CD4-positive, alpha-beta memory T cell (primary cell): ENCODE measurements at regions not wholly inside any gene's neighbourhood (a gene's known extent, or its start where the extent isn't known, plus 50 kb on each side); places are given as distances from the start of the nearest gene placed in this dataset.

Source experiments
- CTCF ChIA-PET: fragments of 350-600 bp; sonication (Branson Sonifier 250); formaldehyde crosslinking; loops from one replicate; lab custom pipeline; 2021; ENCODE audit warnings: inconsistent platforms; ENCODE audit not compliant: partially characterized antibody; lab: Charles Lee
- POLR2A ChIA-PET: fragments of 350-600 bp; sonication (Branson Sonifier 250); formaldehyde crosslinking; loops from one replicate; lab custom pipeline; 2021; ENCODE audit not compliant: partially characterized antibody; lab: Charles Lee
- DNase-seq, 5 donors: peaks; one replicate each; pipeline versions ENCODE4 v3.0.0 to v3.0.0-alpha.2; 2020 to 2022; ENCODE audit warnings: mixed read lengths in 1 of 5
- H3K27ac ChIP-seq: one replicate; pipeline ENCODE4 v1.7.0; 2013; ENCODE audit warnings: low read depth, low read length
- H3K27me3 ChIP-seq: 2 replicates; pipeline ENCODE4 v1.7.0; 2013; ENCODE audit warnings: mild to moderate bottlenecking, low read length, moderate library complexity; ENCODE audit not compliant: insufficient read depth
- H3K36me3 ChIP-seq: 2 replicates; pipeline ENCODE4 v1.7.0; 2013; ENCODE audit warnings: mild to moderate bottlenecking, low read length, moderate library complexity; ENCODE audit not compliant: insufficient read depth
- H3K4me1 ChIP-seq: 2 replicates; pipeline ENCODE4 v1.7.0; 2013; ENCODE audit warnings: mild to moderate bottlenecking, low read length, moderate library complexity; ENCODE audit not compliant: insufficient read depth
- H3K4me3 ChIP-seq, 2 donors: one replicate each; pipeline ENCODE4 v1.7.0; 2013; ENCODE audit warnings: low read length in 2 of 2, mild to moderate bottlenecking in 1 of 2
- H3K9me3 ChIP-seq, 2 donors: one replicate each; pipeline ENCODE4 v1.7.0; 2013; ENCODE audit warnings: low read length in 2 of 2, control low read depth in 1 of 2; ENCODE audit not compliant: control insufficient read depth in 1 of 2
- H3K27ac Mint-ChIP-seq, 7 donors: one replicate each; pipeline ENCODE4 v1.8.0; 2020 to 2021; ENCODE audit warnings: mixed read lengths in 7 of 7, mild to moderate bottlenecking in 6 of 7, inconsistent platforms in 3 of 7, moderate library complexity in 3 of 7
- H3K27me3 Mint-ChIP-seq, 2 donors: one replicate each; pipeline ENCODE4 v1.8.0; 2020 to 2021; ENCODE audit warnings: mixed read lengths in 2 of 2
- H3K36me3 Mint-ChIP-seq, 2 donors: one replicate each; pipeline ENCODE4 v1.8.0; 2020 to 2021; ENCODE audit warnings: mixed read lengths in 2 of 2, inconsistent platforms in 1 of 2, mild to moderate bottlenecking in 1 of 2
- H3K4me1 Mint-ChIP-seq, 4 donors: one replicate each; pipeline ENCODE4 v1.8.0; 2020 to 2021; ENCODE audit warnings: mixed read lengths in 4 of 4, mild to moderate bottlenecking in 1 of 4
- H3K4me3 Mint-ChIP-seq, 8 donors: one replicate each; pipeline ENCODE4 v1.8.0; 2020 to 2021; ENCODE audit warnings: mixed read lengths in 8 of 8, mild to moderate bottlenecking in 7 of 8, moderate library complexity in 6 of 8, inconsistent platforms in 3 of 8
- H3K9me3 Mint-ChIP-seq, 8 donors: one replicate each; pipeline ENCODE4 v1.8.0; 2020 to 2021; ENCODE audit warnings: mixed read lengths in 8 of 8, mild to moderate bottlenecking in 5 of 8, inconsistent platforms in 3 of 8, moderate library complexity in 1 of 8
- intact Hi-C: fragments of 100-400 bp; cut with micrococcal nuclease; formaldehyde crosslinking; loops from one replicate; pipeline ENCODE4 v1.15.1; 2023

- Histone ChIP-seq H3K36me3 (no peaks in the 10 kb centered on the region), H3K4me1 (no peaks in the 10 kb centered on the region), H3K9me3 (no peaks in the 10 kb centered on the region), H3K4me3 (no peak overlapping the region), H3K27me3 (no peaks in the 10 kb centered on the region), H3K27ac (no peak overlapping the region)
- intact Hi-C loops = no loop called here
- no peak for DNase-seq
- ChIA-PET CTCF (no interaction called here), POLR2A (no interaction called here)
- Mint-ChIP-seq H3K4me3 (no peak overlapping the region), H3K9me3 (no peaks in the 10 kb centered on the region), H3K27me3 (no peaks in the 10 kb centered on the region), H3K4me1 (peaks cover 4 to 6% (median 5%) of the 10 kb centered on the region in 4 donors), H3K27ac (peak overlapping the region in 2 of 7 donors; percentile 27 to 68), H3K36me3 (no peaks in the 10 kb centered on the region)
These were observed 74.5 kb upstream of the PMFBP1 start for GRCh38 chr16:72246423-72246822.

- no peak overlapping the region for H3K4me3 Mint-ChIP-seq
- H3K27ac Mint-ChIP-seq = no peak overlapping the region
- CTCF ChIA-PET = no interaction called here
- Histone ChIP-seq H3K27me3 (no peaks in the 10 kb centered on the region), H3K36me3 (no peaks in the 10 kb centered on the region), H3K4me1 (no peaks in the 10 kb centered on the region), H3K4me3 (no peak overlapping the region), H3K27ac (no peak overlapping the region), H3K9me3 (no peaks in the 10 kb centered on the region)
- DNase-seq = no peak
- H3K27me3 Mint-ChIP-seq = peaks cover 0 to 4% of the 10 kb centered on the region in 2 donors
- H3K9me3 Mint-ChIP-seq = no peaks in the 10 kb centered on the region
- H3K36me3 Mint-ChIP-seq = no peaks in the 10 kb centered on the region
- H3K4me1 Mint-ChIP-seq = peaks cover 4 to 6% (median 5%) of the 10 kb centered on the region in 4 donors
- POLR2A ChIA-PET = no interaction called here
- intact Hi-C loops = no loop called here
These were observed 72.9 kb upstream of the PMFBP1 start for GRCh38 chr16:72244853-72245252.

- POLR2A ChIA-PET = no interaction called here
- H3K4me1 ChIP-seq = no peaks in the 10 kb centered on the region
- Mint-ChIP-seq H3K4me3 (no peak overlapping the region), H3K36me3 (no peaks in the 10 kb centered on the region), H3K27me3 (peaks cover 4% of the 10 kb centered on the region in 2 donors), H3K4me1 (peaks cover 4 to 6% (median 5%) of the 10 kb centered on the region in 4 donors), H3K9me3 (no peaks in the 10 kb centered on the region), H3K27ac (no peak overlapping the region)
- H3K27ac ChIP-seq = no peak overlapping the region
- CTCF ChIA-PET = no interaction called here
- no peak overlapping the region for H3K4me3 ChIP-seq
- H3K9me3 ChIP-seq = no peaks in the 10 kb centered on the region
- intact Hi-C loops = no loop called here
- H3K27me3 ChIP-seq = no peaks in the 10 kb centered on the region
- DNase-seq = no peak
- no peaks in the 10 kb centered on the region for H3K36me3 ChIP-seq
These were observed 71.7 kb upstream of the PMFBP1 start for GRCh38 chr16:72243621-72244020.

GRCh38 chr16:72242757-72243156, 70.8 kb upstream of the PMFBP1 start:
- no peak for DNase-seq
- no peaks in the 10 kb centered on the region for H3K36me3 ChIP-seq
- H3K27me3 ChIP-seq = no peaks in the 10 kb centered on the region
- peaks cover 4 to 6% (median 5%) of the 10 kb centered on the region in 4 donors for H3K4me1 Mint-ChIP-seq
- ChIA-PET POLR2A (no interaction called here), CTCF (no interaction called here)
- H3K27ac Mint-ChIP-seq = no peak overlapping the region
- no peak overlapping the region for H3K4me3 ChIP-seq
- intact Hi-C loops = no loop called here
- H3K9me3 Mint-ChIP-seq = peaks cover 0 to 2% (median 0%) of the 10 kb centered on the region in 8 donors
- H3K27ac ChIP-seq = no peak overlapping the region
- H3K27me3 Mint-ChIP-seq = peaks cover 5 to 6% of the 10 kb centered on the region in 2 donors
- no peak overlapping the region for H3K4me3 Mint-ChIP-seq
- H3K9me3 ChIP-seq = no peaks in the 10 kb centered on the region
- no peaks in the 10 kb centered on the region for H3K36me3 Mint-ChIP-seq
- H3K4me1 ChIP-seq = no peaks in the 10 kb centered on the region

- peaks cover 8% of the 10 kb centered on the region in 2 donors for H3K27me3 Mint-ChIP-seq
- H3K4me3 Mint-ChIP-seq = no peak overlapping the region
- Histone ChIP-seq H3K4me1 (no peaks in the 10 kb centered on the region), H3K27ac (no peak overlapping the region), H3K9me3 (no peaks in the 10 kb centered on the region), H3K27me3 (no peaks in the 10 kb centered on the region), H3K4me3 (no peak overlapping the region), H3K36me3 (no peaks in the 10 kb centered on the region)
- H3K36me3 Mint-ChIP-seq = no peaks in the 10 kb centered on the region
- intact Hi-C loops = no loop called here
- no peak for DNase-seq
- ChIA-PET POLR2A (no interaction called here), CTCF (no interaction called here)
- H3K4me1 Mint-ChIP-seq = peaks cover 4 to 6% (median 5%) of the 10 kb centered on the region in 4 donors
- H3K9me3 Mint-ChIP-seq = peaks cover 0 to 3% (median 0%) of the 10 kb centered on the region in 8 donors
- no peak overlapping the region for H3K27ac Mint-ChIP-seq
These were observed 70.0 kb upstream of the PMFBP1 start for GRCh38 chr16:72241930-72242329.

- H3K4me1 Mint-ChIP-seq = no peaks in the 10 kb centered on the region
- H3K27ac ChIP-seq = no peak overlapping the region
- H3K27ac Mint-ChIP-seq = no peak overlapping the region
- H3K4me1 ChIP-seq = no peaks in the 10 kb centered on the region
- POLR2A ChIA-PET = no interaction called here
- no peaks in the 10 kb centered on the region for H3K36me3 ChIP-seq
- H3K36me3 Mint-ChIP-seq = no peaks in the 10 kb centered on the region
- intact Hi-C loops = no loop called here
- no peak for DNase-seq
- no peaks in the 10 kb centered on the region for H3K27me3 ChIP-seq
- peaks cover 0 to 3% (median 0%) of the 10 kb centered on the region in 8 donors for H3K9me3 Mint-ChIP-seq
- no peaks in the 10 kb centered on the region for H3K9me3 ChIP-seq
- peaks cover 8% of the 10 kb centered on the region in 2 donors for H3K27me3 Mint-ChIP-seq
- CTCF ChIA-PET = no interaction called here
- H3K4me3 Mint-ChIP-seq = no peak overlapping the region
- H3K4me3 ChIP-seq = no peak overlapping the region
These were observed 69.1 kb upstream of the PMFBP1 start for GRCh38 chr16:72241008-72241407.

- Histone ChIP-seq H3K36me3 (no peaks in the 10 kb centered on the region), H3K4me3 (no peak overlapping the region), H3K27me3 (no peaks in the 10 kb centered on the region), H3K4me1 (no peaks in the 10 kb centered on the region), H3K9me3 (no peaks in the 10 kb centered on the region), H3K27ac (no peak overlapping the region)
- Mint-ChIP-seq H3K4me1 (no peaks in the 10 kb centered on the region), H3K9me3 (peaks cover 0 to 4% (median 0%) of the 10 kb centered on the region in 8 donors), H3K36me3 (no peaks in the 10 kb centered on the region), H3K27me3 (peaks cover 8% of the 10 kb centered on the region in 2 donors), H3K4me3 (no peak overlapping the region), H3K27ac (no peak overlapping the region)
- POLR2A ChIA-PET = no interaction called here
- intact Hi-C loops = no loop called here
- no peak for DNase-seq
- CTCF ChIA-PET = no interaction called here
These were observed 68.5 kb upstream of the PMFBP1 start for GRCh38 chr16:72240466-72240865.

- intact Hi-C loops = no loop called here
- Mint-ChIP-seq H3K4me1 (no peaks in the 10 kb centered on the region), H3K9me3 (peaks cover 0 to 8% (median 0%) of the 10 kb centered on the region in 8 donors), H3K27ac (no peak overlapping the region), H3K36me3 (no peaks in the 10 kb centered on the region), H3K4me3 (no peak overlapping the region), H3K27me3 (peaks cover 8% of the 10 kb centered on the region in 2 donors)
- H3K9me3 ChIP-seq = no peaks in the 10 kb centered on the region
- ChIA-PET POLR2A (no interaction called here), CTCF (no interaction called here)
- H3K36me3 ChIP-seq = no peaks in the 10 kb centered on the region
- H3K4me1 ChIP-seq = no peaks in the 10 kb centered on the region
- H3K27ac ChIP-seq = no peak overlapping the region
- no peak overlapping the region for H3K4me3 ChIP-seq
- no peaks in the 10 kb centered on the region for H3K27me3 ChIP-seq
- DNase-seq = no peak
These were observed 64.9 kb upstream of the PMFBP1 start for GRCh38 chr16:72236866-72237265.
